Stimulated activated naive CD8-positive, alpha-beta T cell treated with anti-CD3 and anti-CD28 coated beads, Interleukin-15, Interleukin-2, amounts not matched to agents 100 ng/mL and 50 ng/mL, for 24 hours (primary cell): ENCODE measurements at regions not wholly inside any gene's neighbourhood (a gene's known extent, or its start where the extent isn't known, plus 50 kb on each side); places are given as distances from the start of the nearest gene placed in this dataset.

Experiments used
- H3K27ac Mint-ChIP-seq: one replicate; pipeline ENCODE4 v1.8.0; 2021; ENCODE audit warnings: mild to moderate bottlenecking, mixed read lengths
- H3K27me3 Mint-ChIP-seq: one replicate; pipeline ENCODE4 v1.8.0; 2021; ENCODE audit warnings: mixed read lengths
- H3K36me3 Mint-ChIP-seq: one replicate; pipeline ENCODE4 v1.8.0; 2021; ENCODE audit warnings: low read depth, mixed read lengths
- H3K4me1 Mint-ChIP-seq: one replicate; pipeline ENCODE4 v1.8.0; 2021; ENCODE audit warnings: low read depth, mixed read lengths
- H3K4me3 Mint-ChIP-seq: one replicate; pipeline ENCODE4 v1.8.0; 2021; ENCODE audit warnings: mild to moderate bottlenecking, mixed read lengths
- H3K9me3 Mint-ChIP-seq: one replicate; pipeline ENCODE4 v1.8.0; 2021; ENCODE audit warnings: mixed read lengths

DNA sequence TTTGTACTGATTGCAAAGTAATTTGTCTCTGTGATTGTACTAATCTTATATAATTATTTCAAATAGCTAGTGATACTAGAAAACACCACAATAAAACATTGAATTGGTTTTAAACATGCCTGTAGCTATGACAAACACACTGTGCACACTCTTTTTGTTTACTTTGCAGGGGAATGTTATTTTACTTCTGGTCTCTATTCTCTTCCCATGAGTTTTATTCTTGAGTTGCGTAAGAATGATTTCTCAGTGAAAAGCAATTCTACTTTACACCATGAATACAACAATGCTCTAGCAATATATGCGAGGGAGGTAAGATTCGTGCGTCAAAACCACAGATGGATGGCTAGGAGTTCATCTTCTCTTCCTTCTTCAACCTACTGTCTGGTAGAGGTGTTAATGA is 68.4 kb upstream of the PHACTR1 start:
- H3K36me3 Mint-ChIP-seq: no peaks in the 10 kb centered on the region
- peaks cover 4% of the 10 kb centered on the region for H3K27me3 Mint-ChIP-seq
- no peak overlapping the region for H3K27ac Mint-ChIP-seq
- no peaks in the 10 kb centered on the region for H3K9me3 Mint-ChIP-seq
- no peak overlapping the region for H3K4me3 Mint-ChIP-seq
- H3K4me1 Mint-ChIP-seq: no peaks in the 10 kb centered on the region

DNA sequence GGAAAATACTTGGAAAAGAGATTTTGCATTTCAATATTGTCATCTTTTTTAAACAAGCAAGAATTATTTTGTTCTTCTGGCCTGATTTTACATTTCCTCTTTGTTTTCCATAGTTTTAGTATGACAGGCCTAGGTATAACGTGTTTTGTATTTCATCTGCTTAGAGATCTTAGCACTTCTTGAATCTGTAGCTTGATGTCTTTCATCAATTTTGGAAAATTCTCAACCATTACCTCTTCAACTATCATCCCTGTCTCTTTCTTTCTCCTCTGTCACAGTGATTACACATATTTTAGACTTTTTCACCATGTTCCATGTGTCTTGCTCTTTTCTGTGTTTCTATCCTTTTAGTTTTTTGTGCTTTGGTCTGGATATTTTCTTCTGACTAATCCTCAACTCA is 67.2 kb upstream of the PHACTR1 start:
- no peaks in the 10 kb centered on the region for H3K27me3 Mint-ChIP-seq
- H3K36me3 Mint-ChIP-seq: no peaks in the 10 kb centered on the region
- no peaks in the 10 kb centered on the region for H3K9me3 Mint-ChIP-seq
- H3K27ac Mint-ChIP-seq: no peak overlapping the region
- no peak overlapping the region for H3K4me3 Mint-ChIP-seq
- no peaks in the 10 kb centered on the region for H3K4me1 Mint-ChIP-seq

- H3K9me3 Mint-ChIP-seq: no peaks in the 10 kb centered on the region
- no peaks in the 10 kb centered on the region for H3K27me3 Mint-ChIP-seq
- peaks cover 7% of the 10 kb centered on the region for H3K4me1 Mint-ChIP-seq
- no peak overlapping the region for H3K27ac Mint-ChIP-seq
- H3K4me3 Mint-ChIP-seq: no peak overlapping the region
- no peaks in the 10 kb centered on the region for H3K36me3 Mint-ChIP-seq
Measured at GRCh38 chr6:12653486-12653885, 63.1 kb upstream of the PHACTR1 start.

DNA sequence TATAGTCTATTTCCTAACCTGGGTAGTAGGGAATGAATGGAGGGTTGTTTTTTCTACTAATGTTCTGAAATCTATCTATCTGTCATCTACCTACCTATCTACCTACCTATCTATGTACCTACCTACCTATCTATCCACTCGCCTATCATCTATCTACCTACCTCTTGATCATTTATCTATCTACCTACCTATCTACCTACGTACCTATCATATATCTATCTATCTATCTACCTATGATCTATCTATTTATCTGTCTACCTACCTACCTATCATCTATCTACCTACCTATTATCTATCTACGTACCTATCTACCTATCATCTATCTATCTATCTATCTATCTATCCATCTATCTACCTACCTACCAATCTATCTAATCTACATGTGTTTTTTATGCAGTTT is 62.5 kb upstream of the PHACTR1 start:
- H3K9me3 Mint-ChIP-seq: no peaks in the 10 kb centered on the region
- no peaks in the 10 kb centered on the region for H3K27me3 Mint-ChIP-seq

GRCh38 chr6:12654514-12654913 is 62.1 kb upstream of the PHACTR1 start:
- Mint-ChIP-seq H3K4me1 (peaks cover 7% of the 10 kb centered on the region), H3K36me3 (no peaks in the 10 kb centered on the region), H3K4me3 (no peak overlapping the region), H3K27me3 (no peaks in the 10 kb centered on the region), H3K9me3 (no peaks in the 10 kb centered on the region), H3K27ac (no peak overlapping the region)

More for the DNA sequence above, 62.5 kb upstream of the PHACTR1 start:
- Mint-ChIP-seq H3K4me3 (no peak overlapping the region), H3K4me1 (peaks cover 7% of the 10 kb centered on the region), H3K27ac (no peak overlapping the region), H3K36me3 (no peaks in the 10 kb centered on the region)

GRCh38 chr6:12656906-12657305 is 59.7 kb upstream of the PHACTR1 start:
- H3K36me3 Mint-ChIP-seq: no peaks in the 10 kb centered on the region
- H3K27me3 Mint-ChIP-seq: peaks cover 4% of the 10 kb centered on the region
- no peak overlapping the region for H3K27ac Mint-ChIP-seq
- no peaks in the 10 kb centered on the region for H3K9me3 Mint-ChIP-seq
- peaks cover 7% of the 10 kb centered on the region for H3K4me1 Mint-ChIP-seq
- H3K4me3 Mint-ChIP-seq: no peak overlapping the region

DNA sequence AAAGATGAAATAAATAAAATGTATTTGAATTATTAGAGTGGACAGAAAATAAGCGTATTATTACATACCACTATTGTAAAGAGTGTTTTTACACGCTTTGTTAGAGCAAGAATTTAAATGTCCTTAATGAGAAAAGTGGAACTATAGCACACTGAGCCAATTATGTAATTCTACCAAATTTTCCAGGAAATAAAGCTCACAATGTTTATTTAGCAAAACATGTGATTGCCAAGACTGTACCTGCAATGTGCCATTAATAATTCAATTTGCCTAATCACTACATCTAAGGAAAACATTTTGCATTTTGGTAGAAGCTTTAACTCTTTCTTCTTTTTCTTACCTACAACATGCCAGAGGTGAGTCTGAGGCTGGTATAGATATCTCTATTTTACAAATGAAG is 58.7 kb upstream of the PHACTR1 start:
- Mint-ChIP-seq H3K4me3 (no peak overlapping the region), H3K27ac (no peak overlapping the region), H3K27me3 (peaks cover 4% of the 10 kb centered on the region), H3K4me1 (peaks cover 7% of the 10 kb centered on the region), H3K36me3 (no peaks in the 10 kb centered on the region), H3K9me3 (no peaks in the 10 kb centered on the region)

GRCh38 chr6:12661432-12662089 is 55.0 kb upstream of the PHACTR1 start:
- no peaks in the 10 kb centered on the region for H3K4me1 Mint-ChIP-seq
- no peak overlapping the region for H3K4me3 Mint-ChIP-seq
- H3K36me3 Mint-ChIP-seq: no peaks in the 10 kb centered on the region
- no peak overlapping the region for H3K27ac Mint-ChIP-seq
- H3K9me3 Mint-ChIP-seq: no peaks in the 10 kb centered on the region
- H3K27me3 Mint-ChIP-seq: peaks cover 4% of the 10 kb centered on the region
